Stomach (tissue), 4 donors: ENCODE measurements at regions not wholly inside any gene's neighbourhood (a gene's known extent, or its start where the extent isn't known, plus 50 kb on each side); places are given as distances from the start of the nearest gene placed in this dataset.

Experiments used
- EP300 ChIP-seq: sonication (generic); formaldehyde crosslinking; IDR thresholded peaks from one replicate; pipeline ENCODE4 v1.6.1; 2017; ENCODE audit warnings: antibody characterized with exemption
- POLR2A ChIP-seq, 4 donors: fragments of 450-650 bp; IDR thresholded peaks; one replicate each; pipeline ENCODE4 v1.6.1; 2016; ENCODE audit warnings: antibody characterized with exemption in 4 of 4, control low read depth in 2 of 4, mild to moderate bottlenecking in 1 of 4, moderate library complexity in 1 of 4
- POLR2AphosphoS5 ChIP-seq, 3 donors: sonication (generic); formaldehyde crosslinking; IDR thresholded peaks; one replicate each; pipeline ENCODE4 v1.6.1; 2016; ENCODE audit warnings: antibody characterized with exemption in 3 of 3
- TF ChIP-seq, protein P1 (sequence below), 7 experiments: fragments of 450-650 bp in 4 of 7; fragments of 200-600 bp in 3 of 7; sonication (generic) in 3 of 7; IDR thresholded peaks; one replicate each; pipeline ENCODE4 v1.5.1; 2016 to 2019; ENCODE audit warnings: antibody characterized with exemption in 7 of 7, control low read depth in 2 of 7, mild to moderate bottlenecking in 1 of 7

DNA sequence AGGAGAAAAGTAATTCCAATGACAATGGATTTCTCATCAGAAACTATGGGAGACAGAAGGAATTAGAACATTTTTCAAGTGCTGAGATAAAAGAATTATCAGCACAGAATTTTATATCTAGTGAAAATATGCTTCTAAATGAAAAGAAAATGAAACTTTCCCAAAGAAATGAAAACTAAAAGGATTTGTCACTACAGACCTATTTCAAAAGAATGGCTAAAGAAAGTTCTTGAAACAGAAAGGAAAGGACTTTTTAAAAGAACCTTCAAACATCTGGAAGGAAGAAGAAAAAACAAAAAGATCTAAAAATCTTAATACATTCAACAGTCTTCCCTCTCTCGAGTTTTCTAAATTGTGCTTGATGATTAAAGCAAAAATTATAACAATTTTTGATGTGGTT is 255.4 kb downstream of the FAM76B start:
- TF ChIP-seq POLR2AphosphoS5 (IDR thresholded peaks at IDR 0.05) (no peak), EP300 (no peak), POLR2A (IDR thresholded peaks at IDR 0.05) (no peak)
- TF ChIP-seq, protein P1, sequence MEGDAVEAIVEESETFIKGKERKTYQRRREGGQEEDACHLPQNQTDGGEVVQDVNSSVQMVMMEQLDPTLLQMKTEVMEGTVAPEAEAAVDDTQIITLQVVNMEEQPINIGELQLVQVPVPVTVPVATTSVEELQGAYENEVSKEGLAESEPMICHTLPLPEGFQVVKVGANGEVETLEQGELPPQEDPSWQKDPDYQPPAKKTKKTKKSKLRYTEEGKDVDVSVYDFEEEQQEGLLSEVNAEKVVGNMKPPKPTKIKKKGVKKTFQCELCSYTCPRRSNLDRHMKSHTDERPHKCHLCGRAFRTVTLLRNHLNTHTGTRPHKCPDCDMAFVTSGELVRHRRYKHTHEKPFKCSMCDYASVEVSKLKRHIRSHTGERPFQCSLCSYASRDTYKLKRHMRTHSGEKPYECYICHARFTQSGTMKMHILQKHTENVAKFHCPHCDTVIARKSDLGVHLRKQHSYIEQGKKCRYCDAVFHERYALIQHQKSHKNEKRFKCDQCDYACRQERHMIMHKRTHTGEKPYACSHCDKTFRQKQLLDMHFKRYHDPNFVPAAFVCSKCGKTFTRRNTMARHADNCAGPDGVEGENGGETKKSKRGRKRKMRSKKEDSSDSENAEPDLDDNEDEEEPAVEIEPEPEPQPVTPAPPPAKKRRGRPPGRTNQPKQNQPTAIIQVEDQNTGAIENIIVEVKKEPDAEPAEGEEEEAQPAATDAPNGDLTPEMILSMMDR (IDR thresholded peaks at IDR 0.05): no peak
